ENCODE measurements at regions not wholly inside any gene's neighbourhood (a gene's known extent, or its start where the extent isn't known, plus 50 kb on each side); places are given as distances from the start of the nearest gene placed in this dataset.

GRCh38 chr9:104326912-104327311 is 177.2 kb upstream of the OR13F1 start:
- no peak for TF ChIP-seq CTCF (IDR thresholded peaks at IDR 0.05; ENCODE audit: control extremely low read depth, extremely low read depth, low read depth, missing control alignments)
- CTCF ChIA-PET, result no interaction called here
- POLR2A ChIA-PET, result no interaction called here
- DNase-seq (ENCODE audit: extremely low spot score), result no peak

- TF ChIP-seq CTCF (IDR thresholded peaks at IDR 0.05; ENCODE audit: control extremely low read depth, extremely low read depth, low read depth, missing control alignments), result no peak
- ChIA-PET POLR2A (no interaction called here), CTCF (no interaction called here)
- DNase-seq (ENCODE audit: extremely low spot score), result no peak
These were observed 174.8 kb upstream of the OR13F1 start for GRCh38 chr9:104329245-104329644.

GRCh38 chr9:104330841-104331240 is 173.2 kb upstream of the OR13F1 start:
- ChIA-PET CTCF (no interaction called here), POLR2A (no interaction called here)
- no peak for TF ChIP-seq CTCF (IDR thresholded peaks at IDR 0.05; ENCODE audit: control extremely low read depth, extremely low read depth, low read depth, missing control alignments)
- no peak for DNase-seq (ENCODE audit: extremely low spot score)

GRCh38 chr9:104334549-104334948 is 169.5 kb upstream of the OR13F1 start:
- TF ChIP-seq CTCF (IDR thresholded peaks at IDR 0.05; ENCODE audit: control extremely low read depth, extremely low read depth, low read depth, missing control alignments), result no peak
- CTCF ChIA-PET, result interaction anchor here (2.2 kb wide), 1 partner anchor 11 kb away, joined by 6 read pairs; no protein-coding TSS in a partner anchor
- DNase-seq (ENCODE audit: extremely low spot score), result no peak
- POLR2A ChIA-PET, result no interaction called here

- DNase-seq (ENCODE audit: extremely low spot score), result no peak
- POLR2A ChIA-PET, result no interaction called here
- CTCF ChIA-PET, result interaction anchor here (0.5 kb wide), 1 partner anchor 87 kb away, joined by 3 read pairs; no protein-coding TSS in a partner anchor
- TF ChIP-seq CTCF (IDR thresholded peaks at IDR 0.05; ENCODE audit: control extremely low read depth, extremely low read depth, low read depth, missing control alignments), result no peak
These were observed 164.4 kb upstream of the OR13F1 start for GRCh38 chr9:104339692-104340091.

GRCh38 chr9:104342552-104342951 is 161.5 kb upstream of the OR13F1 start:
- no peak for TF ChIP-seq CTCF (IDR thresholded peaks at IDR 0.05; ENCODE audit: control extremely low read depth, extremely low read depth, low read depth, missing control alignments)
- CTCF ChIA-PET, result no interaction called here
- no peak for DNase-seq (ENCODE audit: extremely low spot score)
- POLR2A ChIA-PET, result no interaction called here

- DNase-seq (ENCODE audit: extremely low spot score), result no peak
- TF ChIP-seq CTCF (IDR thresholded peaks at IDR 0.05; ENCODE audit: control extremely low read depth, extremely low read depth, low read depth, missing control alignments), result no peak
- ChIA-PET CTCF (interaction anchor here (2.4 kb wide), 1 partner anchor 9 kb away, joined by 6 read pairs; no protein-coding TSS in a partner anchor), POLR2A (no interaction called here)
These were observed 159.0 kb upstream of the OR13F1 start for GRCh38 chr9:104345061-104345460.

All from GM10248 (cell line).